GM12878 (cell line): ENCODE measurements at regions not wholly inside any gene's neighbourhood (a gene's known extent, or its start where the extent isn't known, plus 50 kb on each side); places are given as distances from the start of the nearest gene placed in this dataset.

Source experiments
- ATAC-seq: fragments of 200-7000 bp; cut with Tn5 transposase; 3 replicates; pipeline ENCODE4 v1.9.1; 2020; ENCODE audit warnings: mild to moderate bottlenecking, moderate library complexity
- BruUV-seq: library from RNA; stranded (reverse); fragments of 400-500 nt; replicated peaks from 2 replicates; lab custom pipeline; 2021; lab: Mats Ljungman, UMichigan
- CTCF ChIA-PET: fragments of 300-600 bp; sonication (Branson Sonifier 250); formaldehyde crosslinking; extraction: SDS; loops from one replicate; lab custom pipeline; 2021; ENCODE audit warnings: inconsistent platforms; lab: Yijun Ruan, JAX
- POLR2A ChIA-PET: fragments of 350-600 bp; formaldehyde crosslinking; extraction: SDS; loops from one replicate; lab custom pipeline; 2021; ENCODE audit warnings: inconsistent platforms; lab: Charles Lee
- RAD21 ChIA-PET: fragments of 300-600 bp; sonication (Branson Sonifier 250); formaldehyde crosslinking; loops from one replicate; lab custom pipeline; 2023; ENCODE audit warnings: antibody characterized with exemption; ENCODE audit not compliant: unreplicated experiment; lab: Charles Lee
- SMC1A ChIA-PET: fragments of 300-600 bp; sonication (Branson Sonifier 250); formaldehyde crosslinking; loops from one replicate; lab custom pipeline; 2023; ENCODE audit not compliant: unreplicated experiment, uncharacterized antibody; lab: Charles Lee
- DNase-seq: peaks from one replicate; pipeline ENCODE4 v3.0.0-alpha.2; 2011; ENCODE audit warnings: low read depth, low spot score
- FAIRE-seq: peaks from 3 replicates; lab custom pipeline; 2011; peaks lifted over from hg19 to GRCh38; lab: Jason Lieb, UNC
- H2AFZ ChIP-seq: 2 replicates; pipeline ENCODE4 v1.6.0; 2011; ENCODE audit warnings: low read depth, low read length, control low read depth; ENCODE audit not compliant: control insufficient read depth
- H3K27ac ChIP-seq: 2 replicates; pipeline ENCODE4 v1.5.1; 2011; ENCODE audit warnings: control low read depth; ENCODE audit not compliant: control insufficient read depth, insufficient read depth
- H3K27me3 ChIP-seq, 2 experiments: replicated peaks in 1 of 2; 2 replicates each; pipeline versions ENCODE4 v1.6.0 to v1.6.1; 2011; ENCODE audit warnings: low read length in 1 of 2; ENCODE audit not compliant: control insufficient read depth in 2 of 2, insufficient read depth in 2 of 2
- H3K36me3 ChIP-seq, 2 experiments: 2 replicates each; pipeline ENCODE4 v1.5.1; 2011; ENCODE audit warnings: low read length in 1 of 2; ENCODE audit not compliant: control insufficient read depth in 2 of 2, insufficient read depth in 2 of 2
- H3K4me1 ChIP-seq: 2 replicates; pipeline ENCODE4 v1.6.1; 2011; ENCODE audit warnings: mild to moderate bottlenecking, low read length, moderate library complexity, mixed read lengths; ENCODE audit not compliant: control insufficient read depth, insufficient read depth
- H3K4me2 ChIP-seq: 2 replicates; pipeline ENCODE4 v1.6.0; 2011; ENCODE audit warnings: control low read depth; ENCODE audit not compliant: control insufficient read depth, insufficient read depth
- H3K4me3 ChIP-seq: fragments of 200-600 bp; sonication (generic); 2 replicates; pipeline ENCODE4 v1.5.1; 2016
- H3K79me2 ChIP-seq: 2 replicates; pipeline ENCODE4 v1.6.0; 2011; ENCODE audit warnings: low read length; ENCODE audit not compliant: control insufficient read depth, insufficient read depth
- H3K9ac ChIP-seq: 2 replicates; pipeline ENCODE4 v1.8.0; 2011; ENCODE audit warnings: low read length, control low read depth, mixed read lengths; ENCODE audit not compliant: control insufficient read depth, insufficient read depth
- H3K9me3 ChIP-seq: replicated peaks from 3 replicates; pipeline ENCODE4 v1.5.1; 2011; ENCODE audit warnings: mild to moderate bottlenecking, low read length; ENCODE audit not compliant: control insufficient read depth, insufficient read depth
- H4K20me1 ChIP-seq: 2 replicates; pipeline ENCODE4 v1.6.0; 2011; ENCODE audit not compliant: control insufficient read depth, insufficient read depth
- BCL3 ChIP-seq: IDR thresholded peaks from 2 replicates; pipeline ENCODE4 v1.6.1; 2011; ENCODE audit warnings: borderline replicate concordance, low read depth, mild to moderate bottlenecking, moderate library complexity, low read length; ENCODE audit not compliant: insufficient read depth, poor library complexity, severe bottlenecking
- EED ChIP-seq: sonication (generic); IDR thresholded peaks from 2 replicates; pipeline ENCODE4 v1.6.1; 2016; ENCODE audit warnings: antibody characterized with exemption, low read depth
- IRF4 ChIP-seq: IDR thresholded peaks from 2 replicates; pipeline ENCODE4 v1.6.1; 2011; ENCODE audit warnings: low read depth, low read length
- MTA2 ChIP-seq: fragments of 450-650 bp; IDR thresholded peaks from 2 replicates; pipeline ENCODE4 v1.6.1; 2016; ENCODE audit warnings: low read depth, mild to moderate bottlenecking, moderate library complexity
- NFYB ChIP-seq: IDR thresholded peaks from 2 replicates; pipeline ENCODE4 v1.6.1; 2011; ENCODE audit warnings: low read depth, mild to moderate bottlenecking, low read length, improper control_type of control experiment, moderate library complexity; ENCODE audit not compliant: insufficient read depth
- NR2C2 ChIP-seq: IDR thresholded peaks from 2 replicates; pipeline ENCODE4 v1.6.1; 2011; ENCODE audit warnings: borderline replicate concordance, low read depth; ENCODE audit not compliant: control insufficient read depth, insufficient read length
- RUNX3 ChIP-seq: IDR thresholded peaks from 2 replicates; pipeline ENCODE4 v1.6.1; 2012; ENCODE audit warnings: low read length, inconsistent platforms
- SIN3A ChIP-seq: IDR thresholded peaks from 2 replicates; pipeline ENCODE4 v1.6.1; 2012; ENCODE audit warnings: low read depth, low read length, improper control_type of control experiment
- SIX5 ChIP-seq: IDR thresholded peaks from 2 replicates; pipeline ENCODE4 v1.6.1; 2011; ENCODE audit warnings: mild to moderate bottlenecking, low read depth, low read length, moderate library complexity; ENCODE audit not compliant: severe bottlenecking
- SMAD5 ChIP-seq: IDR thresholded peaks from 2 replicates; pipeline ENCODE4 v1.6.1; 2016; ENCODE audit warnings: antibody characterized with exemption, low read depth
- SPI1 ChIP-seq: IDR thresholded peaks from 2 replicates; pipeline ENCODE4 v1.6.1; 2011; ENCODE audit warnings: low read depth, mild to moderate bottlenecking, low read length, moderate library complexity, borderline replicate concordance; ENCODE audit not compliant: insufficient read depth
- ZNF384 ChIP-seq: IDR thresholded peaks from 2 replicates; pipeline ENCODE4 v1.6.1; 2012; ENCODE audit warnings: low read depth, mild to moderate bottlenecking, low read length, improper control_type of control experiment, borderline replicate concordance
- WGBS: methylation state at CpG from one replicate; pipeline ENCODE4 v1.1.6; 2016; ENCODE audit warnings: low lambda C conversion rate; ENCODE audit not compliant: insufficient replicate concordance, insufficient coverage; ENCODE audit errors: missing lambda C conversion rate; 5-methylcytosine and 5-hydroxymethylcytosine counted together
- in situ Hi-C: fragments of 300-500 bp; cut with MboI; formaldehyde crosslinking; loops from 9 replicates; pipeline ENCODE4 v1.14.3; 2018; ENCODE audit warnings: mixed read lengths
- intact Hi-C: fragments of 100-400 bp; cut with micrococcal nuclease; formaldehyde crosslinking; loops from one replicate; pipeline ENCODE4 v1.14.2; 2022; ENCODE audit not compliant: unreplicated experiment
- TF ChIP-seq, protein P1 (sequence below): fragments of 450-650 bp; IDR thresholded peaks from 2 replicates; pipeline ENCODE4 v1.6.1; 2016; ENCODE audit warnings: mild to moderate bottlenecking, moderate library complexity, borderline replicate concordance

DNA sequence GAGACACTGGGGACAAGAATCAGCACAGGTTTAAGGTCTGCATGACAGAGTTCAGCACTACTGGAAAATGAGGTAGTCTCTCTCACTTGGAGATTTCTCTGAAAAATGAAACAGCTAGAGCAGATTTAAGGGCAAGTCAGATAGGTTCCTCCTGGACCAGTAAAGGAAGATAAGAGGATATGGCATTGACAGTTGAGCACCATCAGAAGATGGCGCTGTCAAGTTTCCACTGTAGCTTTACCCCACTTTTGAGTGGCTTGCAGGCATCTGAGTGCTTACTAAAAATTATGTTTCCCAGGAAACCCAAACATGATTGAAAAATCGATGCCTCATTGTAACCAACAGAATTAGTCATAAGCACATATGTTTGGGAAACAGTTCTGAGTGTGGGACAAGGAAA lies 407.2 kb upstream of the UBE2E2 start:
- no peak for FAIRE-seq
- Histone ChIP-seq H2AFZ (no peak overlapping the region), H3K4me3 (no peak overlapping the region), H3K9ac (no peak overlapping the region), H4K20me1 (no peaks in the 10 kb centered on the region), H3K9me3 (no peaks in the 10 kb centered on the region), H3K27ac (no peak overlapping the region), H3K79me2 (no peaks in the 10 kb centered on the region), H3K4me2 (no peak overlapping the region), H3K4me1 (no peaks in the 10 kb centered on the region), H3K36me3 (no peaks in the 10 kb centered on the region), H3K27me3 (no peaks in the 10 kb centered on the region)
- WGBS, result 0% methylated on average over 2 of the region's 2 CpGs
- ChIA-PET CTCF (interaction anchor here (0.7 kb wide), 1 partner anchor 1093 kb away, joined by 3 read pairs; no protein-coding TSS in a partner anchor), SMC1A (no interaction called here), POLR2A (no interaction called here), RAD21 (no interaction called here)
- ATAC-seq, result no peak
- BruUV-seq, result no TSS peak
- in situ Hi-C loops, result no loop called here
- intact Hi-C loops, result no loop called here
- no peak for DNase-seq
- TF ChIP-seq SIX5 (no peak), BCL3 (no peak), NR2C2 (no peak), SMAD5 (no peak), ZNF384 (no peak), EED (no peak), SIN3A (no peak), RUNX3 (no peak)

GRCh38 chr3:22798461-22798860 lies 404.7 kb upstream of the UBE2E2 start:
- Histone ChIP-seq H3K79me2 (no peaks in the 10 kb centered on the region), H3K9ac (no peak overlapping the region), H3K36me3 (no peaks in the 10 kb centered on the region), H3K4me1 (no peaks in the 10 kb centered on the region), H3K27ac (no peak overlapping the region)
- FAIRE-seq, result no peak
- in situ Hi-C loops, result no loop called here
- WGBS, result 10% methylated on average over 3 of the region's 3 CpGs
- SMC1A ChIA-PET, result no interaction called here
- TF ChIP-seq MTA2, result no peak
- no peak for TF ChIP-seq IRF4
- TF ChIP-seq SPI1, result no peak
- TF ChIP-seq, protein P1, sequence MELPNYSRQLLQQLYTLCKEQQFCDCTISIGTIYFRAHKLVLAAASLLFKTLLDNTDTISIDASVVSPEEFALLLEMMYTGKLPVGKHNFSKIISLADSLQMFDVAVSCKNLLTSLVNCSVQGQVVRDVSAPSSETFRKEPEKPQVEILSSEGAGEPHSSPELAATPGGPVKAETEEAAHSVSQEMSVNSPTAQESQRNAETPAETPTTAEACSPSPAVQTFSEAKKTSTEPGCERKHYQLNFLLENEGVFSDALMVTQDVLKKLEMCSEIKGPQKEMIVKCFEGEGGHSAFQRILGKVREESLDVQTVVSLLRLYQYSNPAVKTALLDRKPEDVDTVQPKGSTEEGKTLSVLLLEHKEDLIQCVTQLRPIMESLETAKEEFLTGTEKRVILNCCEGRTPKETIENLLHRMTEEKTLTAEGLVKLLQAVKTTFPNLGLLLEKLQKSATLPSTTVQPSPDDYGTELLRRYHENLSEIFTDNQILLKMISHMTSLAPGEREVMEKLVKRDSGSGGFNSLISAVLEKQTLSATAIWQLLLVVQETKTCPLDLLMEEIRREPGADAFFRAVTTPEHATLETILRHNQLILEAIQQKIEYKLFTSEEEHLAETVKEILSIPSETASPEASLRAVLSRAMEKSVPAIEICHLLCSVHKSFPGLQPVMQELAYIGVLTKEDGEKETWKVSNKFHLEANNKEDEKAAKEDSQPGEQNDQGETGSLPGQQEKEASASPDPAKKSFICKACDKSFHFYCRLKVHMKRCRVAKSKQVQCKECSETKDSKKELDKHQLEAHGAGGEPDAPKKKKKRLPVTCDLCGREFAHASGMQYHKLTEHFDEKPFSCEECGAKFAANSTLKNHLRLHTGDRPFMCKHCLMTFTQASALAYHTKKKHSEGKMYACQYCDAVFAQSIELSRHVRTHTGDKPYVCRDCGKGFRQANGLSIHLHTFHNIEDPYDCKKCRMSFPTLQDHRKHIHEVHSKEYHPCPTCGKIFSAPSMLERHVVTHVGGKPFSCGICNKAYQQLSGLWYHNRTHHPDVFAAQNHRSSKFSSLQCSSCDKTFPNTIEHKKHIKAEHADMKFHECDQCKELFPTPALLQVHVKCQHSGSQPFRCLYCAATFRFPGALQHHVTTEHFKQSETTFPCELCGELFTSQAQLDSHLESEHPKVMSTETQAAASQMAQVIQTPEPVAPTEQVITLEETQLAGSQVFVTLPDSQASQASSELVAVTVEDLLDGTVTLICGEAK, result no peak
- no peak for TF ChIP-seq NFYB
- TF ChIP-seq, all 136 proteins: peak for 0
- no peaks in the 10 kb centered on the region for H3K27me3 ChIP-seq
- BruUV-seq, result no TSS peak
- H2AFZ ChIP-seq, result no peak overlapping the region
- no peak overlapping the region for H3K4me3 ChIP-seq
- ChIA-PET CTCF (no interaction called here), RAD21 (no interaction called here), POLR2A (no interaction called here)
- no peaks in the 10 kb centered on the region for H3K9me3 ChIP-seq
- DNase-seq (no peak), ATAC-seq (no peak)
- H3K4me2 ChIP-seq, result no peak overlapping the region
- intact Hi-C loops, result no loop called here
- no peaks in the 10 kb centered on the region for H4K20me1 ChIP-seq
